Hematopoietic multipotent progenitor cell treated with erythropoietin and hydrocortisone succinate and interleukin-3 and kit ligand, for 6 days (in vitro differentiated cells): ENCODE measurements at regions not wholly inside any gene's neighbourhood (a gene's known extent, or its start where the extent isn't known, plus 50 kb on each side); places are given as distances from the start of the nearest gene placed in this dataset.
"Not testable (repeated sequence)": the region's sequence is repeated elsewhere in the genome, so short reads cannot be mapped to it uniquely, and the experiment has no call there.

Experiments
- DNase-seq: peaks from one replicate; pipeline ENCODE4 v3.0.0-alpha.2; 2015

- no peak for DNase-seq
These were observed 367.4 kb downstream of the RPS6KC1 start for GRCh38 chr1:213418268-213419071.

GRCh38 chr1:213419401-213420030 is 368.5 kb downstream of the RPS6KC1 start:
- DNase-seq, result no peak

GRCh38 chr1:213421178-213421577 is 370.1 kb downstream of the RPS6KC1 start:
- not testable (repeated sequence) for DNase-seq

- DNase-seq, result no peak
These were observed 372.0 kb downstream of the RPS6KC1 start for GRCh38 chr1:213423041-213423440.

- no peak for DNase-seq
These were observed 372.6 kb downstream of the RPS6KC1 start for GRCh38 chr1:213423605-213424004.

- no peak for DNase-seq
These were observed 374.5 kb downstream of the RPS6KC1 start for GRCh38 chr1:213425376-213426030.

- DNase-seq, result no peak
These were observed 378.6 kb downstream of the RPS6KC1 start for GRCh38 chr1:213429642-213430041.

- DNase-seq, result no peak
These were observed 384.7 kb downstream of the RPS6KC1 start for GRCh38 chr1:213435715-213436114.

GRCh38 chr1:213438339-213438738 is 387.3 kb downstream of the RPS6KC1 start:
- no peak for DNase-seq

- no peak for DNase-seq
These were observed 388.7 kb downstream of the RPS6KC1 start for GRCh38 chr1:213439703-213440102.

GRCh38 chr1:213440766-213441165 is 389.7 kb downstream of the RPS6KC1 start:
- DNase-seq, result no peak

- DNase-seq, result no peak
These were observed 392.4 kb downstream of the RPS6KC1 start for GRCh38 chr1:213443415-213443814.

GRCh38 chr1:213444224-213444623 is 393.2 kb downstream of the RPS6KC1 start:
- DNase-seq, result no peak

GRCh38 chr1:213446496-213446895 is 395.5 kb downstream of the RPS6KC1 start:
- no peak for DNase-seq

GRCh38 chr1:213448360-213448759 is 397.3 kb downstream of the RPS6KC1 start:
- no peak for DNase-seq

- no peak for DNase-seq
These were observed 397.7 kb downstream of the RPS6KC1 start for GRCh38 chr1:213448776-213449175.

GRCh38 chr1:213452501-213452900 is 401.5 kb downstream of the RPS6KC1 start:
- no peak for DNase-seq

GRCh38 chr1:213457186-213457585 is 406.1 kb downstream of the RPS6KC1 start:
- DNase-seq, result no peak

GRCh38 chr1:213457733-213458132 is 406.7 kb downstream of the RPS6KC1 start:
- DNase-seq, result no peak

- DNase-seq, result not testable (repeated sequence)
These were observed 411.3 kb downstream of the RPS6KC1 start for GRCh38 chr1:213462374-213462773.

GRCh38 chr1:213464786-213465460 is 413.9 kb downstream of the RPS6KC1 start:
- DNase-seq, result no peak

GRCh38 chr1:213466541-213466940 is 415.5 kb downstream of the RPS6KC1 start:
- no peak for DNase-seq

GRCh38 chr1:213474054-213474453 is 423.0 kb downstream of the RPS6KC1 start:
- DNase-seq, result no peak
